ENCODE measurements at regions not wholly inside any gene's neighbourhood (a gene's known extent, or its start where the extent isn't known, plus 50 kb on each side); places are given as distances from the start of the nearest gene placed in this dataset.

DNA sequence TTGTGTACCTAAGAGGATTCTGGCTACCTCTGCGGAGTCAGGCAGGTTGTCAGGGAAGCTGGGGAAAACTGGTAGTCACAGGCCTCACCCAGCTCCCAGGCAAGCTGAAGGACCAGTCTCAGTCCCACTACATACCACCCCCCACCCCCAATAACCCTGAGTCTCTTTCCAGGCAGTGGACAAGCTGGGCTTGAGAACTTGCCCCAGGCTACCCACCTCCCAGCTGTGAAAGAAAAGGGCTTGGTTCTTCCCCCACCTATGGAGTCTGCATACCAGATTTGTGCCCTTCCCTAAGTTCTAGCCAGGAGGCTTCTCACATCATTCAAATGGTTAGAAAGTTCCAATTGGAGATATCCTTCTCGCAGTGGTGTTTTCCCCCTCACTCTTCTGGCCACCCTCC, 1678.8 kb downstream of the MAT2B start:
- TF ChIP-seq EP300 (IDR thresholded peaks at IDR 0.05; ENCODE audit: low read depth), result no peak
- TF ChIP-seq POLR2A (IDR thresholded peaks at IDR 0.05), result no peak
- TF ChIP-seq, protein P1, sequence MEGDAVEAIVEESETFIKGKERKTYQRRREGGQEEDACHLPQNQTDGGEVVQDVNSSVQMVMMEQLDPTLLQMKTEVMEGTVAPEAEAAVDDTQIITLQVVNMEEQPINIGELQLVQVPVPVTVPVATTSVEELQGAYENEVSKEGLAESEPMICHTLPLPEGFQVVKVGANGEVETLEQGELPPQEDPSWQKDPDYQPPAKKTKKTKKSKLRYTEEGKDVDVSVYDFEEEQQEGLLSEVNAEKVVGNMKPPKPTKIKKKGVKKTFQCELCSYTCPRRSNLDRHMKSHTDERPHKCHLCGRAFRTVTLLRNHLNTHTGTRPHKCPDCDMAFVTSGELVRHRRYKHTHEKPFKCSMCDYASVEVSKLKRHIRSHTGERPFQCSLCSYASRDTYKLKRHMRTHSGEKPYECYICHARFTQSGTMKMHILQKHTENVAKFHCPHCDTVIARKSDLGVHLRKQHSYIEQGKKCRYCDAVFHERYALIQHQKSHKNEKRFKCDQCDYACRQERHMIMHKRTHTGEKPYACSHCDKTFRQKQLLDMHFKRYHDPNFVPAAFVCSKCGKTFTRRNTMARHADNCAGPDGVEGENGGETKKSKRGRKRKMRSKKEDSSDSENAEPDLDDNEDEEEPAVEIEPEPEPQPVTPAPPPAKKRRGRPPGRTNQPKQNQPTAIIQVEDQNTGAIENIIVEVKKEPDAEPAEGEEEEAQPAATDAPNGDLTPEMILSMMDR (IDR thresholded peaks at IDR 0.05), result no peak
- no peak for TF ChIP-seq POLR2AphosphoS5 (IDR thresholded peaks at IDR 0.05)
- H3K27me3 ChIP-seq, result no peaks in the 10 kb centered on the region
- H3K9me3 ChIP-seq, result no peaks in the 10 kb centered on the region
- no peaks in the 10 kb centered on the region for H3K36me3 ChIP-seq
- no peak for DNase-seq
- no peaks in the 10 kb centered on the region for H3K4me1 ChIP-seq
- WGBS, 2 donors (ENCODE audit: low coverage in 1 of 2), result 83% methylated on average over 2 of the region's 2 CpGs; no CpG with 5 or more reads in 1 of the 2 donors
- in situ Hi-C loops (cut with MboI; ENCODE audit: low pct_ligation_motif_present in 1 of 4, low pct_unique_long_range_greater_than_20kb in 1 of 4, low sequenced_read_pairs in 3 of 4), result no loop called here
- no peak overlapping the region for H3K4me3 ChIP-seq
- no peak overlapping the region for H3K27ac ChIP-seq
- intact Hi-C loops (cut with DNase I; ENCODE audit: low total_unique reads), result no loop called here

DNA sequence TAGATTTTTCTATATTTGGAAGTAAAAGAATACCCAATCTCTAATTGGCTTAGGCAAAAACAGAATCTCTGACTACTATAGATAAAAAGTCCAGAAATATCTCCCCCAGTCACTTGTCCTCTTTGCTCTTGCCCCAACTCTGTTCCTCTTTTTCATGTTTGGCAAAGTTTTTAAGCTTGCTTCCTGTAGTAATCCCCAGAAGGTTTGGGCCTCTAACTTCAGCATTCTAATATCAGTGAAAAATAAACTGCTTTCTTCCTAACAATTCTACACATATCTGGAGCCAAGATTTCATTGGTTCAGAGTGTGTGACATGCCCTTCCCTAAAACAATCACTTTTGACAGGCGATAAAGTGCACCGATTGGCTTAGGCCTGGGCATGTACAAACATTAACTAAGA, 1680.3 kb downstream of the MAT2B start:
- H3K4me1 ChIP-seq, result no peaks in the 10 kb centered on the region
- in situ Hi-C loops (cut with MboI; ENCODE audit: low pct_ligation_motif_present in 1 of 4, low pct_unique_long_range_greater_than_20kb in 1 of 4, low sequenced_read_pairs in 3 of 4) (no loop called here), intact Hi-C loops (cut with DNase I; ENCODE audit: low total_unique reads) (no loop called here)
- H3K9me3 ChIP-seq, result no peaks in the 10 kb centered on the region
- no peaks in the 10 kb centered on the region for H3K36me3 ChIP-seq
- TF ChIP-seq, protein P1 (IDR thresholded peaks at IDR 0.05), result no peak
- no peak for TF ChIP-seq POLR2AphosphoS5 (IDR thresholded peaks at IDR 0.05)
- TF ChIP-seq EP300 (IDR thresholded peaks at IDR 0.05; ENCODE audit: low read depth), result no peak
- TF ChIP-seq POLR2A (IDR thresholded peaks at IDR 0.05), result no peak
- no peak overlapping the region for H3K4me3 ChIP-seq
- no peaks in the 10 kb centered on the region for H3K27me3 ChIP-seq
- DNase-seq, result no peak
- WGBS, 2 donors (ENCODE audit: low coverage in 1 of 2), result 86 to 92% methylated on average over 2 of the region's 2 CpGs
- H3K27ac ChIP-seq, result no peak overlapping the region

DNA sequence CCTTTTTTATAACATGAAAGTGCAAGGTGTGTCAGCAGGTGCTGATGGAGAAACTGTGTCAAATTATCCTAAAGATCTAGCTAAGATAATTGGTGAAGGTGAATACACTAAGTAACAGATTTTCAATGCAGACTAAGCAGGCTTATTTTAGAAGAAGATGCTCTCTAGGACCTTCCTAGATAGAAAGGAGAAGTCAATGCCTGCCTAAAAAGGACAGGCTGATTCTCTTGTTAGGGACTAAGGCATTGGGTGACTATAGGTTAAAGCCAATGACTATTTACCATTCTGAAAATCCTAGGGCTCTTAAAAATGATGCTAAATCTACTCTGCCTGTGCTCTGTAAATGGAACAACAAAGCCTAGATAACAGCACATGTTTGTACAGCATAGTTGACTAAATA, 1682.4 kb downstream of the MAT2B start:
- Histone ChIP-seq H3K4me3 (no peak overlapping the region), H3K9me3 (no peaks in the 10 kb centered on the region), H3K4me1 (no peaks in the 10 kb centered on the region), H3K36me3 (no peaks in the 10 kb centered on the region), H3K27me3 (no peaks in the 10 kb centered on the region), H3K27ac (no peak overlapping the region)
- no peak for DNase-seq
- TF ChIP-seq POLR2A (IDR thresholded peaks at IDR 0.05), result no peak
- TF ChIP-seq, protein P1 (IDR thresholded peaks at IDR 0.05), result no peak
- no peak for TF ChIP-seq EP300 (IDR thresholded peaks at IDR 0.05; ENCODE audit: low read depth)
- no peak for TF ChIP-seq POLR2AphosphoS5 (IDR thresholded peaks at IDR 0.05)
- intact Hi-C loops (cut with DNase I; ENCODE audit: low total_unique reads) (no loop called here), in situ Hi-C loops (cut with MboI; ENCODE audit: low pct_ligation_motif_present in 1 of 4, low pct_unique_long_range_greater_than_20kb in 1 of 4, low sequenced_read_pairs in 3 of 4) (no loop called here)

DNA sequence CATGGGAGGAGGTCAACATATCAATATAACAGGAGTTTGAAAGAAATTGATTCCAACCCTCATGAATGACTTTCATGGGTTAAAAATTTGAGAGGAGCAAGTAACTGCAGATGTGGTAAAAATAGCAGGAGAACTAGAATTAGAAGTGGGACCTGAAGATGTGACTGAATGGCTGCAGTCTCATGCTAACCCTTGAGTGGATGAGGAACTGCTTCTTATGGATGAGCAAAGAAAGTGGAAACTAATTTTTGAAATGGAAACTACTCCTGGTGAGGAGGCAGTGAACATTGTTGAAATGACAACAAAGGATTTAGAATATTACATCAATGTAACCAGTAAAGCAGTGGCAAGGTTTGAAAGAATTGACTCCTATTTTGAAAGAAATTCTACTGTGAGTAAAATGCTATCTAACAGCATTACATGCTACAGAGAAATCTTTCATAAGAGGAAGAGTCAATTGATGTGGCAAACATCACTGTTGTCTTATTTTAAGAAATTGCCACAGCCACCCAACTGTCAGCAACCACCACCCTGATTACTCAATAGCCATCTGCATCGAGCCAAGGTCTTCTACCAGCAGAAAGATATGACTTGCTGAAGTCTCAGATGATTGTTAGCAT, 1683.2 kb downstream of the MAT2B start:
- Histone ChIP-seq H3K4me1 (no peaks in the 10 kb centered on the region), H3K27me3 (no peaks in the 10 kb centered on the region), H3K4me3 (no peak overlapping the region), H3K27ac (no peak overlapping the region), H3K9me3 (no peaks in the 10 kb centered on the region), H3K36me3 (no peaks in the 10 kb centered on the region)
- 33 to 57% methylated on average over 1 of the region's 1 CpG for WGBS, 2 donors (ENCODE audit: low coverage in 1 of 2)
- intact Hi-C loops (cut with DNase I; ENCODE audit: low total_unique reads), result no loop called here
- no peak for DNase-seq
- TF ChIP-seq EP300 (IDR thresholded peaks at IDR 0.05; ENCODE audit: low read depth) (no peak), POLR2A (IDR thresholded peaks at IDR 0.05) (no peak), POLR2AphosphoS5 (IDR thresholded peaks at IDR 0.05) (no peak)
- TF ChIP-seq, protein P1 (IDR thresholded peaks at IDR 0.05), result no peak
- in situ Hi-C loops (cut with MboI; ENCODE audit: low pct_ligation_motif_present in 1 of 4, low pct_unique_long_range_greater_than_20kb in 1 of 4, low sequenced_read_pairs in 3 of 4), result no loop called here

Data from transverse colon (tissue), 4 donors.